Right lobe of liver (tissue), 6 donors: ENCODE measurements at regions not wholly inside any gene's neighbourhood (a gene's known extent, or its start where the extent isn't known, plus 50 kb on each side); places are given as distances from the start of the nearest gene placed in this dataset.

Source experiments
- ATAC-seq, 4 donors: fragments of 200-7000 bp; cut with Tn5 transposase; one replicate each; pipeline ENCODE4 v1.9.1; 2020; ENCODE audit warnings: mild to moderate bottlenecking in 4 of 4, moderate library complexity in 4 of 4
- DNase-seq, 3 donors: peaks; one replicate each; pipeline ENCODE4 v3.0.0-alpha.2; 2020
- H3K27ac ChIP-seq, 3 donors: fragments of 200-600 bp; one replicate each; pipeline ENCODE4 v1.8.0; 2022
- H3K27me3 ChIP-seq, 2 donors: fragments of 200-600 bp; one replicate each; pipeline ENCODE4 v1.8.0; 2022
- H3K36me3 ChIP-seq, 4 donors: fragments of 200-600 bp; sonication (generic) in 1 of 4; one replicate each; pipeline versions ENCODE4 v1.5.1 to v1.8.0; 2017 to 2022; ENCODE audit warnings: control low read depth in 1 of 4
- H3K4me1 ChIP-seq, 4 donors: fragments of 200-600 bp; sonication (generic) in 1 of 4; one replicate each; pipeline versions ENCODE4 v1.5.1 to v1.8.0; 2017 to 2022; ENCODE audit warnings: control low read depth in 1 of 4
- H3K4me3 ChIP-seq, 3 donors: fragments of 200-600 bp; one replicate each; pipeline ENCODE4 v1.8.0; 2022
- H3K9me3 ChIP-seq, 4 donors: fragments of 200-600 bp; sonication (generic) in 1 of 4; one replicate each; pipeline versions ENCODE4 v1.5.1 to v1.8.0; 2017 to 2022; ENCODE audit warnings: control low read depth in 1 of 4
- POLR2A ChIP-seq: fragments of 450-650 bp; IDR thresholded peaks from one replicate; pipeline ENCODE4 v1.6.1; 2017; ENCODE audit warnings: antibody characterized with exemption, mild to moderate bottlenecking
- WGBS: methylation state at CpG from one replicate; pipeline ENCODE4 v1.1.6; 2018; ENCODE audit warnings: low coverage, low lambda C conversion rate; ENCODE audit not compliant: insufficient coverage; ENCODE audit errors: missing lambda C conversion rate; 5-methylcytosine and 5-hydroxymethylcytosine counted together
- intact Hi-C, 2 donors: fragments of 100-400 bp; cut with DNase I; formaldehyde crosslinking; loops; one replicate each; pipeline versions ENCODE4 v1.11.2 to v1.14.1; 2022
- TF ChIP-seq, protein P1 (sequence below), 4 donors: fragments of 200-600 bp in 3 of 4; fragments of 450-650 bp in 1 of 4; IDR thresholded peaks; one replicate each; pipeline versions ENCODE4 v1.5.1 to v1.8.0; 2016 to 2022; ENCODE audit warnings: antibody characterized with exemption in 4 of 4, mild to moderate bottlenecking in 2 of 4
- donor health status: DM: no; HTN: yes; CAD: no.
- donor health status: DM: no; HTN: no; CAD: no.
- donor health status: DM: no; HTN: no; CAD: no.
- donor health status: DM: no; HTN: yes; CAD: no.
- donor health status: DM: no; HTN: yes; CAD: no.

- H3K36me3 ChIP-seq, result no peaks in the 10 kb centered on the region
- no peaks in the 10 kb centered on the region for H3K9me3 ChIP-seq
- 56% methylated on average over 7 of the region's 9 CpGs for WGBS
- no peaks in the 10 kb centered on the region for H3K27me3 ChIP-seq
- intact Hi-C loops, result no loop called here
- no peak for DNase-seq
- no peak for ATAC-seq
- H3K4me1 ChIP-seq, result no peaks in the 10 kb centered on the region
- no peak overlapping the region for H3K27ac ChIP-seq
- no peak for TF ChIP-seq POLR2A
- TF ChIP-seq, protein P1, sequence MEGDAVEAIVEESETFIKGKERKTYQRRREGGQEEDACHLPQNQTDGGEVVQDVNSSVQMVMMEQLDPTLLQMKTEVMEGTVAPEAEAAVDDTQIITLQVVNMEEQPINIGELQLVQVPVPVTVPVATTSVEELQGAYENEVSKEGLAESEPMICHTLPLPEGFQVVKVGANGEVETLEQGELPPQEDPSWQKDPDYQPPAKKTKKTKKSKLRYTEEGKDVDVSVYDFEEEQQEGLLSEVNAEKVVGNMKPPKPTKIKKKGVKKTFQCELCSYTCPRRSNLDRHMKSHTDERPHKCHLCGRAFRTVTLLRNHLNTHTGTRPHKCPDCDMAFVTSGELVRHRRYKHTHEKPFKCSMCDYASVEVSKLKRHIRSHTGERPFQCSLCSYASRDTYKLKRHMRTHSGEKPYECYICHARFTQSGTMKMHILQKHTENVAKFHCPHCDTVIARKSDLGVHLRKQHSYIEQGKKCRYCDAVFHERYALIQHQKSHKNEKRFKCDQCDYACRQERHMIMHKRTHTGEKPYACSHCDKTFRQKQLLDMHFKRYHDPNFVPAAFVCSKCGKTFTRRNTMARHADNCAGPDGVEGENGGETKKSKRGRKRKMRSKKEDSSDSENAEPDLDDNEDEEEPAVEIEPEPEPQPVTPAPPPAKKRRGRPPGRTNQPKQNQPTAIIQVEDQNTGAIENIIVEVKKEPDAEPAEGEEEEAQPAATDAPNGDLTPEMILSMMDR (IDR thresholded peaks at IDR 0.05), result no peak
- no peak overlapping the region for H3K4me3 ChIP-seq
Measured at GRCh38 chrX:39528161-39528916, 569.4 kb downstream of the BCOR start.

DNA sequence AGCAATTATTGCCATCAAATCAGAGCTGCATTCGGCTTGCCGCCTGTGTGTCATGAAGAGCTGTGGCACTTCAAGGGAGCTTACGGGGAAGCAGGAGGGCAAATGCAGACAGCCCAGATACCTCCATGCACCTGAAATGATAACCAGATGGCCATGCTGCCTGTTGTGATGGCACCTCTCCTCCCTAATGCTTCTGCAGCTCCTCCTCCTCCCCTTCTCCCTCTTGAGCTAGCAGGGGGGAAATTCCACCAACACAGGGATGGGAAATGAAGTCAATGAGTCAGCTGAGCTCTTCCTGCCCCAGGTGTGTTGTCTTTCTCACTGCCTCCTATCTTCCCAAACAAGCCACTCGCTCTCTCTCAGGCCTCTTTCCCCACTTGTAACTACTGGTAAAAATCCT, 565.0 kb downstream of the BCOR start:
- no peaks in the 10 kb centered on the region for H3K36me3 ChIP-seq
- H3K4me1 ChIP-seq, result no peaks in the 10 kb centered on the region
- ATAC-seq, result no peak
- H3K27me3 ChIP-seq, result no peaks in the 10 kb centered on the region
- intact Hi-C loops, result no loop called here
- no peak overlapping the region for H3K27ac ChIP-seq
- TF ChIP-seq, protein P1 (IDR thresholded peaks at IDR 0.05), result no peak
- TF ChIP-seq POLR2A, result no peak
- H3K9me3 ChIP-seq, result no peaks in the 10 kb centered on the region
- DNase-seq, result no peak
- H3K4me3 ChIP-seq, result no peak overlapping the region
- 78% methylated on average over 4 of the region's 4 CpGs for WGBS

DNA sequence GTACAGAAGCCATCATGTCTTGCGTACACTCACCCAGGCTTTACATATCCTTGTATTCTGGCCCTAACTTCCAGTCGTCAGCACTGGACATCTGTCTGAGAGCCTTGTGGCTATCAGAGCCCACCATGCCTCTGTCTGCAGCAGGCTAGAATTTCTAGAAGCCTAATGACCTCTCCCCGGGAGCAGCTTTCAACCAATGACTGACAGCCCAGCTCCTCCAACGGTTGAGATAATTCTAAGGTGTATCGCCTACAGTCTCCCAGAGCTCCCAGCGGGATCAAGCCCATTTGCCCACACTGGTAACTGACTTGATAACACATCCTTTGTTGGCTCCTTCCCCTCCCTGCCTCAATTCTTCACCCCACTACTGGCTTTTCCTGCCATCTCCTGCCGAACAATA, 562.8 kb downstream of the BCOR start:
- Histone ChIP-seq H3K9me3 (no peaks in the 10 kb centered on the region), H3K36me3 (no peaks in the 10 kb centered on the region), H3K27ac (no peak overlapping the region), H3K27me3 (no peaks in the 10 kb centered on the region), H3K4me1 (no peaks in the 10 kb centered on the region), H3K4me3 (no peak overlapping the region)
- DNase-seq, result no peak
- ATAC-seq, result no peak
- TF ChIP-seq POLR2A, result no peak
- TF ChIP-seq, protein P1 (IDR thresholded peaks at IDR 0.05), result no peak
- intact Hi-C loops, result no loop called here
- WGBS, result 70% methylated on average over 7 of the region's 7 CpGs

DNA sequence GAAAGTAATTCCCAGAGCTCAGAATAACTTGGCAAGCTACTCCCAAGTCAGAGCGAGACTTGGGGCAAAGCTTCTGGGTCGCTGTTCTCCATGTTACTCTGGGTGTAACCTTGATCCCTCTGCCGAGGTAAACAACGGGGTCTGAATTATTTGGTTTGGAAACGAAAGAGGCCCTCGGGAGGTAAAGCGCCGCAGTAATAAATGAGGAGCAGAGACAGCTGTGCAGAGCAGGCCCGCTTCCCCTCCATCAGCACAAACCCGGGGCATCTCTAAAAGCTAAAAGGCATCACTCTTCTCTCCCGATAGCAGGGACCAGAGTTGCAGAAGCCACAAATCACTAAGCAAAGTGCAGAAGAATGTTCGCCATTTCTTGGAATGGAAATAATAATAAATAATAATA, 561.5 kb downstream of the BCOR start:
- WGBS, result 49% methylated on average over 7 of the region's 12 CpGs
- no peaks in the 10 kb centered on the region for H3K4me1 ChIP-seq
- no peak for TF ChIP-seq POLR2A
- TF ChIP-seq, protein P1 (IDR thresholded peaks at IDR 0.05), result no peak
- H3K27ac ChIP-seq, result no peak overlapping the region
- DNase-seq, result no peak
- no peak overlapping the region for H3K4me3 ChIP-seq
- intact Hi-C loops, result no loop called here
- H3K27me3 ChIP-seq, result no peaks in the 10 kb centered on the region
- no peaks in the 10 kb centered on the region for H3K36me3 ChIP-seq
- no peaks in the 10 kb centered on the region for H3K9me3 ChIP-seq
- no peak for ATAC-seq
